Activated CD4-positive, alpha-beta T cell treated with anti-CD3 and anti-CD28 coated beads for 36 hours (primary cell): ENCODE measurements at regions not wholly inside any gene's neighbourhood (a gene's known extent, or its start where the extent isn't known, plus 50 kb on each side); places are given as distances from the start of the nearest gene placed in this dataset.
"Not testable (repeated sequence)": the region's sequence is repeated elsewhere in the genome, so short reads cannot be mapped to it uniquely, and the experiment has no call there.

ENCODE experiments used
- ATAC-seq: fragments of 200-7000 bp; cut with Tn5 transposase; one replicate; pipeline ENCODE4 v1.10.0; 2021; ENCODE audit warnings: mild to moderate bottlenecking, moderate library complexity
- CTCF ChIA-PET: fragments of 350-600 bp; sonication (Branson Sonifier 250); formaldehyde crosslinking; loops from one replicate; lab custom pipeline; 2021; ENCODE audit warnings: antibody characterized with exemption; lab: Charles Lee
- POLR2A ChIA-PET: fragments of 350-600 bp; sonication (Branson Sonifier 250); formaldehyde crosslinking; loops from one replicate; lab custom pipeline; 2021; ENCODE audit warnings: antibody characterized with exemption, inconsistent platforms; lab: Charles Lee
- DNase-seq: peaks from one replicate; pipeline ENCODE4 v3.0.0-alpha.2; 2020
- H3K27ac Mint-ChIP-seq: one replicate; pipeline ENCODE4 v1.8.0; 2021; ENCODE audit warnings: mixed read lengths
- H3K27me3 Mint-ChIP-seq: one replicate; pipeline ENCODE4 v1.8.0; 2021; ENCODE audit warnings: mixed read lengths
- H3K36me3 Mint-ChIP-seq: one replicate; pipeline ENCODE4 v1.8.0; 2021; ENCODE audit warnings: low read depth, mixed read lengths
- H3K4me1 Mint-ChIP-seq: one replicate; pipeline ENCODE4 v1.8.0; 2021; ENCODE audit warnings: mixed read lengths
- H3K4me3 Mint-ChIP-seq: one replicate; pipeline ENCODE4 v1.8.0; 2021; ENCODE audit warnings: mild to moderate bottlenecking, moderate library complexity, mixed read lengths
- H3K9me3 Mint-ChIP-seq: one replicate; pipeline ENCODE4 v1.8.0; 2021; ENCODE audit warnings: low read depth, mixed read lengths
- intact Hi-C, 2 experiments: fragments of 100-400 bp; cut with DNase I in 1 of 2; cut with micrococcal nuclease in 1 of 2; formaldehyde crosslinking; loops; one replicate each; pipeline versions ENCODE4 v1.14.2 to v1.15.1; 2022 to 2024; cut with DNase I, micrococcal nuclease

DNA sequence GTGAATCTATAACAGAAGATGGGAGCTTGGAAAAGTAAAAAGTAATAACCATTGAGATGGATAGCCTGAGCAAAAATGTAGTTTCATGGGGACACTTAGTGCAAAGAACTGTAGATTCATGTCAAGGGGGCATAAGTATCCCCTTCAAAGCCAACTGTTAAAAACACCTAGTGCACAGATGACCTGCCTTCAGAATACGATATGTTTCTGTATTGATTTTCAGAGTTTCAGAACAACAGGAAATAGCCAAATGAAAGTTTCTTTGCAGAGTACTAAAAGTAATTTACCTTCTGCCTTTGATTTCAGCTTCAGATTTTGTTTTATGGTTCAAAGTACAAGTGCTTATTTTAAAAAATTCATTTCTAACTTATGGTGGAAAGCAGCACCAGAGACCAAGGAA lies 593.1 kb downstream of the TTLL7 start:
- H3K27ac Mint-ChIP-seq, ATAC-seq, DNase-seq, H3K4me3 Mint-ChIP-seq, CTCF ChIA-PET, POLR2A ChIA-PET, H3K36me3 Mint-ChIP-seq, H3K27me3 Mint-ChIP-seq, H3K9me3 Mint-ChIP-seq, H3K4me1 Mint-ChIP-seq, intact Hi-C loops: not testable (repeated sequence)

DNA sequence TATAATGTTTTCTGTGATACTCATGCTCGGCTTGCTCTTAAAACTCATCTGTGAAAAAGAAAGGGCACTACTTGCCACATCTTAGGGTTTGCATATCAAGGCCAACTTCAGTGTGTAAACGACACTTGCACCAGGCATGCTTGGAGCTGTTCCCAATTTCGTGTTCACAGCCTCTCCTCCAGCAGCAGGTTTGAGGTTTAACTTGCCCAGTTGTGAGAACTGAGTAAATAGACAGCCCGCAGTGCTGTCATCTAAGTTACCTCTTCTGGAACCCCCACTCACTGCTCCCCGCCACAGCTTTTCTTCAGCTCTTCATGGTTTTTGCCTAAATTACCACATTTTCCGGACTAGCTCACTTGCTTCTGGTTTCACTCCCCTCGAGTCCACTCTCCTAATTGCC lies 595.4 kb downstream of the TTLL7 start:
- H3K4me1 Mint-ChIP-seq, intact Hi-C loops, H3K9me3 Mint-ChIP-seq, H3K4me3 Mint-ChIP-seq, H3K27me3 Mint-ChIP-seq, CTCF ChIA-PET, POLR2A ChIA-PET, ATAC-seq, H3K27ac Mint-ChIP-seq, DNase-seq, H3K36me3 Mint-ChIP-seq: not testable (repeated sequence)

DNA sequence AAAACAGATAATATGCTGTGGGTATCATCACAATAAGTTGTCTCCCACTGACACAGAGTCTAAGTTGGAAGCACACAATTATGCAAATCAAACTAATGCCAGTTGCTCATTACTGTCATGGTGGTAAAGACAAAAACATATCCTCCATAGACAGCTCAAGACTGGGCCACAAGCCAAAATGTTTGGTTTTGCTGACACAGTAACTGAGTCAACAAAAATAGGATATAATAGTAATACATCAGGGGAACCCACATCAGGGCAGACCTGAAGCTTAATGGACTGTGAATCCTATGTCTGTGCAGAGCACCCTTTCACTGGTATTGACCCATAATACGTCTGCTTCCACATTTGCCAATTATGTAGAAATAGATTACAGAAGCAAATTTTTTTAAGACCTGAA lies 597.8 kb downstream of the TTLL7 start:
- H3K4me3 Mint-ChIP-seq, H3K27me3 Mint-ChIP-seq, CTCF ChIA-PET, H3K36me3 Mint-ChIP-seq, H3K9me3 Mint-ChIP-seq, H3K27ac Mint-ChIP-seq, ATAC-seq, DNase-seq, intact Hi-C loops, H3K4me1 Mint-ChIP-seq, POLR2A ChIA-PET: not testable (repeated sequence)

DNA sequence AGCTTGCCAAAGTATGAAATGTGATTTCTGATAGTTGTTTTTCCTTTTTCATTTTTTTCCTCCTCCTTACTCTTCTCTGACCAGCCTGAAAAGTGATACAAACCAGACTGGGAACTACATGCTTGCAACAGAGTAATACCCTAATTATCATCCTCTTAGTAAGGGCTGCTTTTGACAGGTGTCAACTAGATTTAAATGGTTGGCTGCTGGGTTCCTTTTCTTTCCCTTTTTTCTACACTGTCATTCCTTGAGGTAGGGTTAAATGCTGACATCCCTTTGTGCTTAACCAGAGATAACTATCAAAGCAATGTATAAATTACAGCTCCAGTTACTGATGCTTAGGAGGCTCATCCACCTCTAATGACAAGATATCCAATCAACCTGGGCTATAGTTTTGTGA lies 598.8 kb downstream of the TTLL7 start:
- DNase-seq, CTCF ChIA-PET, H3K27ac Mint-ChIP-seq, H3K9me3 Mint-ChIP-seq, H3K4me1 Mint-ChIP-seq, ATAC-seq, H3K4me3 Mint-ChIP-seq, H3K36me3 Mint-ChIP-seq, POLR2A ChIA-PET, intact Hi-C loops, H3K27me3 Mint-ChIP-seq: not testable (repeated sequence)

DNA sequence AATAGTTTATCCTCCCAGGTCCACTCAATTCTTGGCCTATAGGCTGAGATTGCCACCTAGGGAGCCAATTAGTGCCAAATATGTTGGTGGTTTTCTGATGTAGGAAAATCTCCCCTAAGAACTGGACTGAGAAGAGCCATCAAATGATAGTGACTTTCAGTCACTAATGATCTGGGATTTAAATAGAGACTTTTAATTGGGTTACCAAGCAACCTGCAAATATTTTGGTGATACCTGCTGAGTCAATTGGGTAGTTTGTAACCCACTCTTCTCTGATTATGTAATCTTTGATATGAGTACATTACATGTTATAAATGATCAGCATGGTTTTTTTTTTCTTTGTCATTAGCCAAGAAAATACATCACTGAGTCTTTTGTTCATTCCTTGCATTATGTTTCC lies 600.8 kb downstream of the TTLL7 start:
- H3K27me3 Mint-ChIP-seq, H3K4me3 Mint-ChIP-seq, H3K36me3 Mint-ChIP-seq, CTCF ChIA-PET, H3K4me1 Mint-ChIP-seq, H3K9me3 Mint-ChIP-seq, ATAC-seq, DNase-seq, POLR2A ChIA-PET, H3K27ac Mint-ChIP-seq, intact Hi-C loops: not testable (repeated sequence)

DNA sequence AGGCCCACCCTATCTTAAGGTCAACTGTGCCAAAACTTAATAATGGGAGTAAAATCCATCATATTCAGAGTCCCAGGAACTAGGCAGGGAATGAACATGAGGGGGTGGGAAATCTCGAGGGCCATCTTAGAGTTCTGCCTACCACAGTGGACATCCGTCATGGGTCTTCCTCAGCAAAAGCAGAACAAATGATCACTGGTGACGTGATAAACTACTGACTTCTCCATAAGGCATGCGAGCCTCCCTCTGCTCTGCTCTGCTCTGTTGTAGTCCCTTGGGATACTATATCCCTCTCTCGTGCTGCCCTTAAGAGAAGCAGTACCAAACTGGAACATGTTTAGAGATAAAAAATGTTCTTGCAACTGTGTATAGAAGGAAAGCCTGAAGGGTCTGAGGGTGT lies 603.8 kb downstream of the TTLL7 start:
- CTCF ChIA-PET, intact Hi-C loops, H3K9me3 Mint-ChIP-seq, H3K4me1 Mint-ChIP-seq, H3K27ac Mint-ChIP-seq, H3K4me3 Mint-ChIP-seq, H3K27me3 Mint-ChIP-seq, DNase-seq, ATAC-seq, POLR2A ChIA-PET, H3K36me3 Mint-ChIP-seq: not testable (repeated sequence)

DNA sequence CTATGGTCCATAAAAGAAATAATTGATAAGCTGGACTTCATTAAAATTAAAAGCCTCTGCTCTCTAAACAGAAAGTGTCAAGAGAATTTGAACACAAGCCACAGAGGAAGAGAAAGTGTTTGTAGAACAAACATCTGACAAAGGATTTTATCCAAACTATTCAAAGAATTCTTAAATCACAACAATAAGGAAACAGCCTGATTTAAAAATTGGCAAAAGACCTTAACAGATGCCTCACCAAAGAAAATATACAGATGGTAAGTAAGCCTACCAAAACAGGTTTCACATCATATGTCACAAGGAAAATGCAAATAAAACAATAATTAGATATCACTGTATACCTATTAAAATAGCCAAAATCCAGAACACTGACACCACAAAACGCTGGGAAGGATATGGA lies 612.0 kb downstream of the TTLL7 start:
- intact Hi-C loops, H3K27ac Mint-ChIP-seq, POLR2A ChIA-PET, H3K27me3 Mint-ChIP-seq, H3K36me3 Mint-ChIP-seq, H3K9me3 Mint-ChIP-seq, CTCF ChIA-PET, ATAC-seq, DNase-seq, H3K4me1 Mint-ChIP-seq, H3K4me3 Mint-ChIP-seq: not testable (repeated sequence)

DNA sequence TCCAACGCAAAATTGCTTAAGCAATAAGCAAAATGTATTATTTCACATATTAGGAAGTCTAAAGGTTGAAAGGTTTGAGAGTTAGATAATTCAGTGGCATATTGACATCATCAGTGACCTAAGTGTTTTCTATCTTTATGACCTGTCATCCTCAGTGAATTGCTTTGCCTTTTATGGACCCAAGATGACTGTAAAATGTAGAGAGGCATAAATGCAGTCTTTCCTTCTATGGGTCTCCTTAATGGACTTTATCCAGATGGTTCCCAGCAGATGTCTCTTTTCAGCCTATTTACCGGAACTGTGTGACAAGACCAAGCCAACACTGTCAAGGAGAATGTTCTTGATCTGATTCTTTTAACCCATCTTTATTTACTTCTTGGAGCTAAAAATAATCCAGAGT lies 615.8 kb downstream of the TTLL7 start:
- intact Hi-C loops, DNase-seq, POLR2A ChIA-PET, H3K27ac Mint-ChIP-seq, CTCF ChIA-PET, H3K27me3 Mint-ChIP-seq, H3K9me3 Mint-ChIP-seq, H3K4me3 Mint-ChIP-seq, ATAC-seq, H3K36me3 Mint-ChIP-seq, H3K4me1 Mint-ChIP-seq: not testable (repeated sequence)

DNA sequence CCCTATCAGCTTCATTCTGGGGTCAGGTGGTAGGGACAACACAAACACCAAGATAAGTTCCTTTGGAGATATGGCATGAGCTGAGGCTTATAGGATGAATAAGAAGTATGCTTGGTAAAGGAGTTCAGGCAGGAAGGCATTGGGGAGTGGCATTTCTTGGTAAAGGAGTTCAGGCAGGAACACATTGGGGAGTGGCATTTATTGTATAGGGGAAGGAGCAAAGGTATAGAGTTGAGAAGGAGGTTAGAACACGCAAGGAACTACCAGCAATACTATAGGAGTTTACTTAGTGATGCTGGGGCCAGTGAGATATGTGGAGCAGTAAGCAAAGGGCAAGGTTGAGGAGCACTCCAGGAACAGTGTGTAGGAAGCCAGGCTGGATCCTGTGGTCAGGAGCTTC lies 625.9 kb downstream of the TTLL7 start:
- DNase-seq, H3K9me3 Mint-ChIP-seq, H3K4me3 Mint-ChIP-seq, H3K27ac Mint-ChIP-seq, H3K27me3 Mint-ChIP-seq, ATAC-seq, H3K36me3 Mint-ChIP-seq, H3K4me1 Mint-ChIP-seq, POLR2A ChIA-PET, CTCF ChIA-PET, intact Hi-C loops: not testable (repeated sequence)

DNA sequence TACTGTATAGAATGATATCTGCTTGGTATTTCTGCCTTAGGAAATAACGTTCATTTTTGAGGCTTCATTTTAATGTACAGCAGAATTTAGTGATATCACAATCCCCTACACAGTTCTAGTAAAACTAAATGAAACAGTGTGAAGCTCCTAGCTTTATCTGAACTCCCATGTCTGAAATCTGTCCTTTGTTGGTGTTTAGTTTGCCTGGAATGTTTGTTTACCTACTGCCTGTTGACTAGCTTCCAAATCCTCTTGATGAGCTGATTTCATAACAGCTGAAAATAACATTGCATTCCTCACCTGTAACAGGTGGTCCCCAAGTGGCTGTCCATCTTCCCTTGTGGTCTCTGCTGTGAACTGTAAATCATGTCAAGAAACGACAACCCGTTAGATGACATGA lies 629.1 kb downstream of the TTLL7 start:
- DNase-seq, H3K27ac Mint-ChIP-seq, POLR2A ChIA-PET, intact Hi-C loops, H3K4me1 Mint-ChIP-seq, H3K27me3 Mint-ChIP-seq, ATAC-seq, H3K9me3 Mint-ChIP-seq, CTCF ChIA-PET, H3K36me3 Mint-ChIP-seq, H3K4me3 Mint-ChIP-seq: not testable (repeated sequence)

DNA sequence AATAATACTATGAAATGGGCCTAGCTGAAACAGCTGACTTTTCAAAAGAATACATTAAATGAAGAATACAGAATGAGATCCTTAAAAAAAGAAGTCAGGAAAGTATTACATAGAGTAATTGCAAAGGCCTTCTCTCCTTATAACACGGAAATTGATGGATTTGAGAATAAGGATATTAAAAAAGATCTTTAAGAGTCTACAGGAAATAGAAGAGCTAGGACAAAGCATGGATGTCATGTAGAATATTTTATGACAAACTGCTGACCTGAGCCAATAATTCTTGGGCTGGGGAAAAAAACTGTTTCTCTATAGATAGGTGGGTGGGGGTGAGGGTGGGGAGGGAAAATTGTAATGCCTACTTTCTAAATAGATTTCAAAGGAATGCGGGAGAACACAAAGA lies 633.6 kb downstream of the TTLL7 start:
- H3K4me1 Mint-ChIP-seq, intact Hi-C loops, H3K4me3 Mint-ChIP-seq, DNase-seq, H3K27me3 Mint-ChIP-seq, CTCF ChIA-PET, H3K27ac Mint-ChIP-seq, ATAC-seq, POLR2A ChIA-PET, H3K36me3 Mint-ChIP-seq, H3K9me3 Mint-ChIP-seq: not testable (repeated sequence)

DNA sequence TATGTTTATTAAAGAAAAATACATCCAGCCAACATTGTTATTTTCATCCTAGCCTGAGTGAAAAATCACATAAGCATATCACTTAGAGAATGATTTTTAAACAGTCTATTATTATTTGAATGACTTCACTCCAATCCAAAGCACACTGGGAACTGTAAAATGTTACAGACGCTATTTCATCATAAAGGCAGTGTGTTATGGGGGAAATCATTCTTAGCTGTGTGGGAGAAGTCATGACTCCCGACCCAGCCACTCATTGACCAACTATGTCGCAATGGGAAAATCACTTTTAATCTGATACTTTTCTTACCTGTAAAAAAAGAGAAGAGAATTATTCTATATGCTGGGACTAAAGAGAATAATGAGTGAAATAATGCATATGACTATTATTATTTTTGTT lies 653.6 kb downstream of the TTLL7 start:
- H3K27ac Mint-ChIP-seq, H3K4me3 Mint-ChIP-seq, H3K4me1 Mint-ChIP-seq, H3K27me3 Mint-ChIP-seq, H3K36me3 Mint-ChIP-seq, CTCF ChIA-PET, ATAC-seq, intact Hi-C loops, H3K9me3 Mint-ChIP-seq, DNase-seq, POLR2A ChIA-PET: not testable (repeated sequence)

DNA sequence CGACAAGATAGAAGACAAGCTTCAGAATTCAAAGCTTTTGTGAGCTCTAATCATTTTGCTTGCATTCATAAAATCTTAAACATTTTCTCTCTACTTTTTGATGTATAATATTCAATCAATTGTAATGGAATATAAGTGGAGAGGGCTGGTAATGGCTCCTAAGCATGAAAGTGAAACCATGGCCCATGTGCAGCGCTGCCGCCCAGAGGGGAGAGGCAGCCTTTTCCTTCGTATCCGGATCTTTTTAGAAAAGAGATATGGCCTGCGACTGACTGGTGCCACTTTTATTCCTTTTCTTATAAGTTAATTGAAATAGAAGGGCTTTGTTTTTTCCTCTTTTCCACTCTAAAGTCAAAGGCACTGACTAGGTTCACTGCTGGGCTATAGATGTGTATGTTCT lies 655.2 kb downstream of the TTLL7 start:
- intact Hi-C loops, H3K4me3 Mint-ChIP-seq, DNase-seq, CTCF ChIA-PET, H3K4me1 Mint-ChIP-seq, ATAC-seq, H3K36me3 Mint-ChIP-seq, H3K9me3 Mint-ChIP-seq, POLR2A ChIA-PET, H3K27ac Mint-ChIP-seq, H3K27me3 Mint-ChIP-seq: not testable (repeated sequence)
